Esophagus muscularis mucosa (tissue), 4 donors: ENCODE measurements at regions not wholly inside any gene's neighbourhood (a gene's known extent, or its start where the extent isn't known, plus 50 kb on each side); places are given as distances from the start of the nearest gene placed in this dataset.

Source experiments
- DNase-seq: peaks from one replicate; pipeline ENCODE4 v3.0.0-alpha.2; 2017; ENCODE audit errors: extremely low spot score
- H3K27ac ChIP-seq, 4 donors: fragments of 200-600 bp; sonication (generic); replicated peaks in 1 of 4; 1 replicate in 3 of 4; 2 replicates in 1 of 4; pipeline ENCODE4 v1.5.1; 2016 to 2019; ENCODE audit warnings: mild to moderate bottlenecking in 1 of 4
- H3K27me3 ChIP-seq, 4 donors: fragments of 200-600 bp; sonication (generic); one replicate each; pipeline versions ENCODE4 v1.5.1 to v1.6.0; 2016 to 2019
- H3K36me3 ChIP-seq, 4 donors: fragments of 200-600 bp; sonication (generic); one replicate each; pipeline ENCODE4 v1.5.1; 2016 to 2019
- H3K4me1 ChIP-seq, 4 donors: fragments of 200-600 bp; sonication (generic); one replicate each; pipeline ENCODE4 v1.5.1; 2016 to 2019
- H3K4me3 ChIP-seq, 4 donors: fragments of 200-600 bp; sonication (generic); 1 replicate in 2 of 4; 2 replicates in 2 of 4; pipeline ENCODE4 v1.5.1; 2016 to 2019; ENCODE audit warnings: mild to moderate bottlenecking in 4 of 4, moderate library complexity in 1 of 4
- H3K9me3 ChIP-seq, 4 donors: fragments of 200-600 bp; sonication (generic); 1 replicate in 3 of 4; 2 replicates in 1 of 4; pipeline ENCODE4 v1.5.1; 2016 to 2019
- EP300 ChIP-seq: sonication (generic); formaldehyde crosslinking; IDR thresholded peaks from one replicate; pipeline ENCODE4 v1.6.1; 2017; ENCODE audit warnings: antibody characterized with exemption
- POLR2A ChIP-seq: fragments of 450-650 bp; IDR thresholded peaks from one replicate; pipeline ENCODE4 v1.6.1; 2017; ENCODE audit warnings: antibody characterized with exemption, moderate library complexity, mild to moderate bottlenecking, low read depth
- POLR2AphosphoS5 ChIP-seq, 2 donors: sonication (generic); formaldehyde crosslinking; IDR thresholded peaks; one replicate each; pipeline ENCODE4 v1.6.1; 2017; ENCODE audit warnings: antibody characterized with exemption in 2 of 2
- WGBS: methylation state at CpG from one replicate; pipeline ENCODE4 v1.1.5; 2018; 5-methylcytosine and 5-hydroxymethylcytosine counted together
- intact Hi-C: fragments of 100-400 bp; cut with DNase I; formaldehyde crosslinking; loops from one replicate; pipeline ENCODE4 v1.15.1; 2023
- TF ChIP-seq, protein P1 (sequence below), 3 experiments: fragments of 200-600 bp in 2 of 3; fragments of 450-650 bp in 1 of 3; sonication (generic) in 2 of 3; IDR thresholded peaks; one replicate each; pipeline ENCODE4 v1.5.1; 2017 to 2019; ENCODE audit warnings: antibody characterized with exemption in 3 of 3, mild to moderate bottlenecking in 2 of 3, moderate library complexity in 1 of 3

DNA sequence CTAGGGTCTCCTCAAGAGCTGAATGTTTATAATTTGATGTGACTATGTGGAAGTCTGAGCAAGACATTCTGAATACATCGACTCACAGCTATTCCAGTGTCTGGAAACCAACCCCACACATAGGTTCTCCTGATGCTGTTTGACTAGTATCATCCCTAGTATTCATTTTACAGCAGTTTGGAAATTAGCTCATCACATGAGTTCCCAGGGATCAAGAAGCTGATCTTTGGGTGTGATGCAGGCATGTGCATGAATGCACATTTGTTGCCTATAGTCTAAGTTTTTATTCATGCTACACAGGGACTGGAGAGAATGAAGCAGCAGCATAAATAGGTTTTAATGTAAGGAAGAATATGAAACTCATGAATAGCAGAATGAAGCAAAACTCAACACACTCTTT is 284.3 kb upstream of the SPRED2 start:
- H3K27ac ChIP-seq = no peak overlapping the region
- no peaks in the 10 kb centered on the region for H3K36me3 ChIP-seq
- intact Hi-C loops = no loop called here
- TF ChIP-seq, protein P1, sequence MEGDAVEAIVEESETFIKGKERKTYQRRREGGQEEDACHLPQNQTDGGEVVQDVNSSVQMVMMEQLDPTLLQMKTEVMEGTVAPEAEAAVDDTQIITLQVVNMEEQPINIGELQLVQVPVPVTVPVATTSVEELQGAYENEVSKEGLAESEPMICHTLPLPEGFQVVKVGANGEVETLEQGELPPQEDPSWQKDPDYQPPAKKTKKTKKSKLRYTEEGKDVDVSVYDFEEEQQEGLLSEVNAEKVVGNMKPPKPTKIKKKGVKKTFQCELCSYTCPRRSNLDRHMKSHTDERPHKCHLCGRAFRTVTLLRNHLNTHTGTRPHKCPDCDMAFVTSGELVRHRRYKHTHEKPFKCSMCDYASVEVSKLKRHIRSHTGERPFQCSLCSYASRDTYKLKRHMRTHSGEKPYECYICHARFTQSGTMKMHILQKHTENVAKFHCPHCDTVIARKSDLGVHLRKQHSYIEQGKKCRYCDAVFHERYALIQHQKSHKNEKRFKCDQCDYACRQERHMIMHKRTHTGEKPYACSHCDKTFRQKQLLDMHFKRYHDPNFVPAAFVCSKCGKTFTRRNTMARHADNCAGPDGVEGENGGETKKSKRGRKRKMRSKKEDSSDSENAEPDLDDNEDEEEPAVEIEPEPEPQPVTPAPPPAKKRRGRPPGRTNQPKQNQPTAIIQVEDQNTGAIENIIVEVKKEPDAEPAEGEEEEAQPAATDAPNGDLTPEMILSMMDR (IDR thresholded peaks at IDR 0.05) = no peak
- TF ChIP-seq EP300 (no peak), POLR2A (no peak), POLR2AphosphoS5 (IDR thresholded peaks at IDR 0.05) (no peak)
- H3K27me3 ChIP-seq = no peaks in the 10 kb centered on the region
- WGBS = 79% methylated on average over 1 of the region's 1 CpG
- no peak for DNase-seq
- peaks cover 0 to 15% (median 6%) of the 10 kb centered on the region in 4 donors for H3K4me1 ChIP-seq
- H3K4me3 ChIP-seq = no peak overlapping the region
- no peaks in the 10 kb centered on the region for H3K9me3 ChIP-seq

DNA sequence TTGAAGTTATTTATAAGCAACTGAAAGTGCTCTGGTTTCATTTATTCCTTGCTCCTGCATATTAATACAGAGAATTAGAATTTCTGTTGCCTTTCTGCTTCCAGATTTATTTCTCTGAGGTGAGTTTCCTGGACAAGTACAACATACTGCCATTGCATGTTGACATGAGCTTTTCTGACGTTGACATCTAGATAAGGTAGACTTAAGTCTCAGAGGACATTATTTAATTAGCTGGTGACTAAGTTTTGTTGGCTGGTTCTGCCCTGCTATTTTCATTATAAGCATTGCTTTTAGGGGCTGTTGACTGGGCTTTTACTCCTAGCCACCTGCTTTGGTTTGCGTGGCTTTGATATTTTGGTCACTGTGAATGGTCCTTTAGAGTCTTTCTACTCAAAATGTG is 282.9 kb upstream of the SPRED2 start:
- H3K4me3 ChIP-seq = no peak overlapping the region
- no peak overlapping the region for H3K27ac ChIP-seq
- H3K27me3 ChIP-seq = no peaks in the 10 kb centered on the region
- no peaks in the 10 kb centered on the region for H3K36me3 ChIP-seq
- DNase-seq = no peak
- TF ChIP-seq, protein P1 (IDR thresholded peaks at IDR 0.05) = no peak
- TF ChIP-seq POLR2A (no peak), POLR2AphosphoS5 (IDR thresholded peaks at IDR 0.05) (no peak), EP300 (no peak)
- peaks cover 0 to 15% (median 6%) of the 10 kb centered on the region in 4 donors for H3K4me1 ChIP-seq
- WGBS = 57% methylated on average over 2 of the region's 2 CpGs
- no peaks in the 10 kb centered on the region for H3K9me3 ChIP-seq
- intact Hi-C loops = no loop called here

DNA sequence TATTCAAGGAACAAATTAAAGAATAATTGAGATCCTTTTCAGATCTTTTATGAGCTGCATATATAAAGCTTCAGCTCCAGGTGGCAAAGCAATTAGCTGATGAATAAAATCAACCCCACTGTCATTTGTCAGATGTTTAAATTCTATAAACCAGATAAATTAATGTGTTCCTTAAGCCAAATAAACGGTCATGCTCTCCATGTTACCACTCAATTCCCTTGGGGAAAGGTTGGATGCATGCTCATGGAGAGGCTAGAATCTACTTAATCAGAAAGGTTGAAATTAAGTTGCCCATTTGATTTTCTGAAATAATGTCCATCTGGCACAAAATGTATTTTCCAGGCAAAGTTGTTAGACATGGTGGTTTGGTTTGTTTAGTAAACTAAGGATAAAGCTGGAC is 282.5 kb upstream of the SPRED2 start:
- Histone ChIP-seq H3K4me1 (peaks cover 0 to 15% (median 6%) of the 10 kb centered on the region in 4 donors), H3K9me3 (no peaks in the 10 kb centered on the region), H3K4me3 (no peak overlapping the region), H3K36me3 (no peaks in the 10 kb centered on the region), H3K27ac (no peak overlapping the region), H3K27me3 (no peaks in the 10 kb centered on the region)
- intact Hi-C loops = no loop called here
- DNase-seq = no peak
- TF ChIP-seq EP300 (no peak), POLR2AphosphoS5 (IDR thresholded peaks at IDR 0.05) (no peak), POLR2A (no peak)
- TF ChIP-seq, protein P1 (IDR thresholded peaks at IDR 0.05) = no peak
- 31% methylated on average over 1 of the region's 1 CpG for WGBS

DNA sequence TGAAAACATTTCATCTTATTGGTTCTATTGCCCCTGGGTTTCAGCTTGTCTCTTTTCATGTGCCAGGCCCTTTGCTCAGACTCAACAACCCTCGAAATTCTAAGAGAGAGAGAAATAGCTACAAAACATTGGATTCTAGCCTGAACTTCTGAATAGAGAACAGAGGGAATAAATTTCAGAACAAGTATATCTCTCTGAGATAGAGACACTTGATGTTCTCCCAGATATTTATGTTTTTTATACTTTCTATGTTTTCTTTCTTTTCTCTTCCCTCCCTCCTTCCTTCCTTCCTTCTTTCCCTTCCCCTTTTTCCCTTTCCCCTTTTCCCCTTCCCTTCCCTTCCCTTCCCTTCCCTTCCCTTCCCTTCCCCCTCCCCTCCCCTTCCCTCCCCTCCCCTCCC is 279.5 kb upstream of the SPRED2 start:
- 33% methylated on average over 1 of the region's 1 CpG for WGBS
- TF ChIP-seq, protein P1 (IDR thresholded peaks at IDR 0.05) = no peak
- no peak for TF ChIP-seq POLR2AphosphoS5 (IDR thresholded peaks at IDR 0.05)
- TF ChIP-seq EP300 = no peak
- no peak for TF ChIP-seq POLR2A
- no peaks in the 10 kb centered on the region for H3K9me3 ChIP-seq
- H3K36me3 ChIP-seq = no peaks in the 10 kb centered on the region
- intact Hi-C loops = no loop called here
- H3K27ac ChIP-seq = no peak overlapping the region
- H3K4me1 ChIP-seq = peaks cover 0 to 31% (median 11%) of the 10 kb centered on the region in 4 donors
- H3K4me3 ChIP-seq = no peak overlapping the region
- no peaks in the 10 kb centered on the region for H3K27me3 ChIP-seq
- no peak for DNase-seq

DNA sequence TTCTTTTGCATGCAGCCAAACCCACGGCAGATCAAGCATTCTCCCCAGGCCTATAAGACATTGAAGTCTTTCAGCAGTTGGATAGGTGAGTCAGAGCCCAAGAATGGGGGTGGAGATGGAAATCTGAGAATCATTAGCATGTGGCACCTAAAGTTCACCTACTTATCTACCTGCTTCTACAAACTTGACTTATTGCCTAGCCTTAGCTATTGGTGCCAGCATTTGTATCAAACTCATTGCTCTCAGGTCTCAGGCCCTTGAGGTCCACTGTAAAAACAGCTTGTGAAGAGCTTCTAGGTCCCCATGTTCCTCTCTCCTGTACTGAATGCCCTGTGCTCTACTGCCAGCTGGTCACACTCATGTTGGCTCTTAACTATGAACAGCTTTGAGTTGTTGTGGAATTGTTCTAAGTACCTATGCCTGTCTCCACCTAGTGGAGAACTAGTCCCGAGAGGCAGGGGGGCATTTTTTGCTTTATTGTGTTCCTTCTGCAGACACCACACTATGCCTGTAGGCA is 278.4 kb upstream of the SPRED2 start:
- Histone ChIP-seq H3K36me3 (no peaks in the 10 kb centered on the region), H3K4me3 (no peak overlapping the region), H3K4me1 (peaks cover 0 to 32% (median 11%) of the 10 kb centered on the region in 4 donors), H3K9me3 (no peaks in the 10 kb centered on the region), H3K27ac (no peak overlapping the region), H3K27me3 (no peaks in the 10 kb centered on the region)
- intact Hi-C loops = no loop called here
- TF ChIP-seq, protein P1 (IDR thresholded peaks at IDR 0.05) = no peak
- 89% methylated on average over 2 of the region's 2 CpGs for WGBS
- DNase-seq = no peak
